A673 (cell line): ENCODE measurements at regions not wholly inside any gene's neighbourhood (a gene's known extent, or its start where the extent isn't known, plus 50 kb on each side); places are given as distances from the start of the nearest gene placed in this dataset.
A peak's percentile ranks its signal among the peaks of the same experiment; 100 is the strongest.

Experiments
- BruUV-seq: library from RNA; stranded (reverse); fragments of 400-500 nt; replicated peaks from 2 replicates; lab custom pipeline; 2021; lab: Mats Ljungman, UMichigan
- CTCF ChIA-PET: fragments of 300-600 bp; sonication (Branson Sonifier 250); formaldehyde crosslinking; loops from one replicate; lab custom pipeline; 2022; ENCODE audit warnings: antibody characterized with exemption; lab: Charles Lee
- POLR2A ChIA-PET: fragments of 300-600 bp; sonication (Branson Sonifier 250); formaldehyde crosslinking; loops from one replicate; lab custom pipeline; 2022; ENCODE audit warnings: antibody characterized with exemption; ENCODE audit not compliant: low non-redundant PET; lab: Charles Lee
- DNase-seq: peaks from one replicate; pipeline ENCODE4 v3.0.0-alpha.2; 2015; ENCODE audit warnings: low spot score
- H3K27ac ChIP-seq: fragments of 200-600 bp; sonication (generic); 2 replicates; pipeline ENCODE4 v1.5.1; 2016; ENCODE audit warnings: mixed run types, low read depth, mild to moderate bottlenecking, mixed read lengths, antibody characterized with exemption, low read length; ENCODE audit not compliant: poor library complexity, severe bottlenecking
- H3K27me3 ChIP-seq: fragments of 200-600 bp; sonication (generic); replicated peaks from 2 replicates; pipeline ENCODE4 v1.6.1; 2017; ENCODE audit warnings: mixed run types, low read depth, mild to moderate bottlenecking, mixed read lengths, antibody characterized with exemption, low read length; ENCODE audit not compliant: insufficient read depth, poor library complexity
- H3K36me3 ChIP-seq: fragments of 200-600 bp; sonication (generic); 2 replicates; pipeline ENCODE4 v1.6.1; 2016; ENCODE audit warnings: mixed run types, mild to moderate bottlenecking, mixed read lengths, antibody characterized with exemption, low read length; ENCODE audit not compliant: insufficient read depth, poor library complexity, severe bottlenecking
- H3K4me1 ChIP-seq: fragments of 200-600 bp; sonication (generic); 2 replicates; pipeline ENCODE4 v1.6.1; 2017; ENCODE audit warnings: mixed run types, mild to moderate bottlenecking, mixed read lengths, antibody characterized with exemption, low read length; ENCODE audit not compliant: insufficient read depth, poor library complexity, severe bottlenecking
- H3K4me3 ChIP-seq: fragments of 200-600 bp; sonication (generic); 2 replicates; pipeline ENCODE4 v1.5.1; 2016; ENCODE audit warnings: low read depth, mixed run types, mild to moderate bottlenecking, mixed read lengths, low read length; ENCODE audit not compliant: poor library complexity, severe bottlenecking
- H3K9me3 ChIP-seq: fragments of 200-600 bp; sonication (generic); 2 replicates; pipeline ENCODE4 v1.6.1; 2016; ENCODE audit warnings: mixed run types, low read depth, mild to moderate bottlenecking, mixed read lengths, antibody characterized with exemption, low read length; ENCODE audit not compliant: poor library complexity, severe bottlenecking
- CTCF ChIP-seq: fragments of 300-800, 200-600 bp; sonication (generic); conservative IDR thresholded peaks from 2 replicates; pipeline ENCODE4 v1.5.1; 2017; ENCODE audit warnings: low read depth, mild to moderate bottlenecking, antibody characterized with exemption, low read length, moderate library complexity, mixed read lengths
- EZH2 ChIP-seq: fragments of 200-600 bp; sonication (generic); IDR thresholded peaks from 2 replicates; pipeline ENCODE4 v1.6.1; 2017; ENCODE audit warnings: borderline replicate concordance, low read depth, mild to moderate bottlenecking, mixed read lengths, antibody characterized with exemption, low read length; ENCODE audit not compliant: poor library complexity, severe bottlenecking
- intact Hi-C: fragments of 100-400 bp; cut with micrococcal nuclease; formaldehyde crosslinking; loops from one replicate; pipeline ENCODE4 v1.10.0; 2022; ENCODE audit not compliant: unreplicated experiment

GRCh38 chr13:78784014-78784750 lies 125.2 kb upstream of the OBI1 start:
- no peak for DNase-seq
- H3K4me3 ChIP-seq: no peak overlapping the region
- H3K27ac ChIP-seq: peak overlapping the region; percentile 58
- peaks cover 61% of the 10 kb centered on the region for H3K4me1 ChIP-seq
- BruUV-seq: no TSS peak
- peaks cover 24% of the 10 kb centered on the region for H3K27me3 ChIP-seq
- intact Hi-C loops: loop anchor here (10.0 kb wide), 1 partner anchor 649 kb away; no protein-coding TSS in a partner anchor
- ChIA-PET CTCF (no interaction called here), POLR2A (interaction anchor here (0.6 kb wide), 1 partner anchor 308 kb away, joined by 3 read pairs; no protein-coding TSS in a partner anchor)
- no peaks in the 10 kb centered on the region for H3K36me3 ChIP-seq
- TF ChIP-seq CTCF: no peak
- no peak for TF ChIP-seq EZH2
- no peaks in the 10 kb centered on the region for H3K9me3 ChIP-seq

GRCh38 chr13:78780708-78781107 lies 121.8 kb upstream of the OBI1 start:
- H3K27ac ChIP-seq: peak overlapping the region; percentile 33
- no peak for DNase-seq
- ChIA-PET CTCF (no interaction called here), POLR2A (interaction anchor here (0.7 kb wide), 1 partner anchor 91 kb away, joined by 4 read pairs; no protein-coding TSS in a partner anchor)
- no peaks in the 10 kb centered on the region for H3K36me3 ChIP-seq
- BruUV-seq: no TSS peak
- H3K27me3 ChIP-seq: peaks cover 38% of the 10 kb centered on the region
- no peak for TF ChIP-seq CTCF
- TF ChIP-seq EZH2: no peak
- intact Hi-C loops: loop anchor here (10.0 kb wide), 1 partner anchor 646 kb away; no protein-coding TSS in a partner anchor
- no peaks in the 10 kb centered on the region for H3K9me3 ChIP-seq
- no peak overlapping the region for H3K4me3 ChIP-seq
- peaks cover 46% of the 10 kb centered on the region for H3K4me1 ChIP-seq

- no TSS peak for BruUV-seq
- no peak for DNase-seq
- no peaks in the 10 kb centered on the region for H3K36me3 ChIP-seq
- peaks cover 35% of the 10 kb centered on the region for H3K4me1 ChIP-seq
- TF ChIP-seq CTCF: no peak
- no peak for TF ChIP-seq EZH2
- no peak overlapping the region for H3K4me3 ChIP-seq
- peaks cover 36% of the 10 kb centered on the region for H3K27me3 ChIP-seq
- POLR2A ChIA-PET: no interaction called here
- intact Hi-C loops: loop anchor here (10.0 kb wide), 1 partner anchor 645 kb away; no protein-coding TSS in a partner anchor
- H3K9me3 ChIP-seq: no peaks in the 10 kb centered on the region
- no peak overlapping the region for H3K27ac ChIP-seq
- CTCF ChIA-PET: no interaction called here
Observed at GRCh38 chr13:78779608-78780007, 120.7 kb upstream of the OBI1 start.
